GM18867 (cell line): ENCODE measurements at regions not wholly inside any gene's neighbourhood (a gene's known extent, or its start where the extent isn't known, plus 50 kb on each side); places are given as distances from the start of the nearest gene placed in this dataset.

Source experiments
- ATAC-seq: cut with Tn5 transposase; IDR thresholded peaks from one replicate; pipeline ENCODE4 v1.9.1; 2021; ENCODE audit warnings: mild to moderate bottlenecking, moderate library complexity; ENCODE audit not compliant: unreplicated experiment

GRCh38 chr16:6453742-6454141 is 878.9 kb upstream of the RBFOX1 start:
- ATAC-seq = no peak

- no peak for ATAC-seq
Observed at GRCh38 chr16:6447021-6447790, 885.4 kb upstream of the RBFOX1 start.

- no peak for ATAC-seq
Observed at GRCh38 chr16:6446370-6446769, 886.3 kb upstream of the RBFOX1 start.

- no peak for ATAC-seq
Observed at GRCh38 chr16:6439129-6439528, 893.5 kb upstream of the RBFOX1 start.

GRCh38 chr16:6428861-6429260 is 903.8 kb upstream of the RBFOX1 start:
- ATAC-seq = no peak

GRCh38 chr16:6427621-6428020 is 905.0 kb upstream of the RBFOX1 start:
- no peak for ATAC-seq

GRCh38 chr16:6407596-6407995 is 925.0 kb upstream of the RBFOX1 start:
- no peak for ATAC-seq

- no peak for ATAC-seq
Observed at GRCh38 chr16:6406028-6406427, 926.6 kb upstream of the RBFOX1 start.

- ATAC-seq = no peak
Observed at GRCh38 chr16:6382924-6383459, 949.7 kb upstream of the RBFOX1 start.

GRCh38 chr16:6381896-6382295 is 950.7 kb upstream of the RBFOX1 start:
- no peak for ATAC-seq

- no peak for ATAC-seq
Observed at GRCh38 chr16:6377956-6378355, 954.7 kb upstream of the RBFOX1 start.

- ATAC-seq = no peak
Observed at GRCh38 chr16:6375465-6376075, 957.1 kb upstream of the RBFOX1 start.

GRCh38 chr16:6374821-6375220 is 957.8 kb upstream of the RBFOX1 start:
- no peak for ATAC-seq

GRCh38 chr16:6364846-6365245 is 967.8 kb upstream of the RBFOX1 start:
- ATAC-seq = no peak

- ATAC-seq = no peak
Observed at GRCh38 chr16:6363896-6364607, 968.6 kb upstream of the RBFOX1 start.

- ATAC-seq = no peak
Observed at GRCh38 chr16:6363396-6363795, 969.2 kb upstream of the RBFOX1 start.

GRCh38 chr16:6362321-6362720 is 970.3 kb upstream of the RBFOX1 start:
- ATAC-seq = no peak

GRCh38 chr16:6360641-6361040 is 972.0 kb upstream of the RBFOX1 start:
- ATAC-seq = no peak

- no peak for ATAC-seq
Observed at GRCh38 chr16:6356911-6357310, 975.7 kb upstream of the RBFOX1 start.

GRCh38 chr16:6349725-6350124 is 982.9 kb upstream of the RBFOX1 start:
- no peak for ATAC-seq

- ATAC-seq = no peak
Observed at GRCh38 chr16:6345090-6345489, 987.6 kb upstream of the RBFOX1 start.

- no peak for ATAC-seq
Observed at GRCh38 chr16:6343157-6343556, 989.5 kb upstream of the RBFOX1 start.
